Activated CD4-positive, alpha-beta T cell treated with anti-CD3 and anti-CD28 coated beads, Interleukin-2, amount 10 ng/mL, durations not matched to agents 24 days and 14 days (primary cell): ENCODE measurements at regions not wholly inside any gene's neighbourhood (a gene's known extent, or its start where the extent isn't known, plus 50 kb on each side); places are given as distances from the start of the nearest gene placed in this dataset.

ENCODE experiments used
- DNase-seq: peaks from one replicate; pipeline ENCODE4 v3.0.0; 2022
- H3K27ac Mint-ChIP-seq: one replicate; pipeline ENCODE4 v1.8.0; 2022; ENCODE audit warnings: mild to moderate bottlenecking, mixed read lengths
- H3K27me3 Mint-ChIP-seq: one replicate; pipeline ENCODE4 v1.8.0; 2022; ENCODE audit warnings: mixed read lengths
- H3K36me3 Mint-ChIP-seq: one replicate; pipeline ENCODE4 v1.8.0; 2022; ENCODE audit warnings: low read depth, mild to moderate bottlenecking, mixed read lengths
- H3K4me1 Mint-ChIP-seq: one replicate; pipeline ENCODE4 v1.8.0; 2021; ENCODE audit warnings: mixed read lengths
- H3K4me3 Mint-ChIP-seq: one replicate; pipeline ENCODE4 v1.8.0; 2022; ENCODE audit warnings: mild to moderate bottlenecking, moderate library complexity, mixed read lengths
- H3K9me3 Mint-ChIP-seq: one replicate; pipeline ENCODE4 v1.8.0; 2021; ENCODE audit warnings: mixed read lengths
- intact Hi-C: fragments of 100-400 bp; cut with micrococcal nuclease; formaldehyde crosslinking; loops from one replicate; pipeline ENCODE4 v1.15.1; 2023

DNA sequence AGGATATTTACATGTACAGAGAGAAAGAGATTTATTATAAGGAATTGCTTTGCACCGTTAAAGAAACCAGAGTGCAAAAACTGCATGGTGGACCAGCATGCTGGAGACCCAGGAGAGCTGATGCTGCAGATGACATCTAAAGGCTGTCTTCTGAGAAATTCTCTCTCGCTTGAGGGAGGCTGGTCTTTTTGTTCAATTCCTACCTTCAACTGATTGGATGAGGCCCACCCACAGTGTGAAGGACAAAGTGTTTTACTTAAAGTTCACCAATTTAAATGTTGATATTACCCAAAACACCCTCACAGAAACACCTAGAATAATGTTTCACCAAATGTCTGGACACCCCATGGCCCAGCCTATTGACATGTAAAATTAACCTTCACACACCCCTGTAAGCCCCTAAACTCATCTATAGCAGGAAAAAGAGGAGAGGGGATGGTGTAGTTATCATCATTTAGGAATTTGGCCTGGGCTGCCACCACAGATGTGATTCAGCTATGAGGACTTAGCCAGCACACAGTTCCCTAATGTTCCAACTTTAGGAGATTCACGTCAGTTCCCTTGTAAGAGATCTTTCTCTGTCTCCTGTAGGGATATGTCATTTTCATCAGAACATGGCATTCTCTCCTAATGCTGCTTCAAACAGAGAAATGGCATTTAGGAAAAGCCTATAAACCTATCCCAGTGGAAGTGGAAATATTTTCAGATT lies 358.2 kb upstream of the TLE4 start:
- Mint-ChIP-seq H3K27ac (no peak overlapping the region), H3K36me3 (no peaks in the 10 kb centered on the region), H3K4me3 (no peak overlapping the region), H3K27me3 (no peaks in the 10 kb centered on the region), H3K4me1 (no peaks in the 10 kb centered on the region), H3K9me3 (no peaks in the 10 kb centered on the region)
- intact Hi-C loops, result no loop called here
- DNase-seq, result no peak

DNA sequence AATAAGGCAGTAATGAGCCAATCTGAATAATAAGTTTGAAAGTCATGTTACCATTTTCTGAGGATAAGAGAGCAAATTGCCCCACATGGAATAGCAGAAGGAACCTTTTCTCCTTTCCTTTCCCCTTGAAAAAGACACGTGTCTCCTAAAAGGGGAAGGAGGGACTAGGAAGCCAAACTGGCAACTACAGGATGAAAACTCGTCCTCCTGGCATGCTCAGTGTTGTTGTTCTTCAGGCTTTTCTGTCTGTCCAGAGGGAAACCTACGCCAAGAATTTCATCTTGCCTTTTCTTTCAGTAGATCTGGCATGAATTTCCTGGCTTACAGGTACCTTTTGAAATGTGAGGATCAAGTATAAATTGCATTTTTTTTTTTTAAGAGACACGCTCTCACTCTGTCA lies 355.9 kb upstream of the TLE4 start:
- Mint-ChIP-seq H3K36me3 (no peaks in the 10 kb centered on the region), H3K4me3 (no peak overlapping the region), H3K27ac (no peak overlapping the region), H3K9me3 (no peaks in the 10 kb centered on the region), H3K4me1 (no peaks in the 10 kb centered on the region), H3K27me3 (no peaks in the 10 kb centered on the region)
- DNase-seq, result no peak
- intact Hi-C loops, result no loop called here

DNA sequence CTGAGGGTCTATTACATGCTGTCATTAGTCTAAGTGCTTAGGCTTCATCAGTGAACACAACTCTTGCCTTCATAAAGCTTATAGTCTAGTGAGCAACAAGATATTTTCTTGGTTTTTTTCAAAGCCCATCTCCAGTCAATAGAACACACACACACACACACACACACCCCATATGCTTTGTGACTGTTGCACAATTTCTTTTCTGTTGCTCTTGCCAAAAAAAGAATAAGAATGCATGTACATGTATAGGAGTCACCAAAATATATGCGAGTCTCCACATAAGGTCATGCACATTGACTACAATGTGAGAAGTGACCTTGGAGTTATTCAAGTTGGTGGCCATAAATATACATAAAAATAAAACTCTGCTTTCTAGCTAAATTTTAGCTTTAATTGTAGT lies 351.5 kb upstream of the TLE4 start:
- Mint-ChIP-seq H3K27me3 (no peaks in the 10 kb centered on the region), H3K4me1 (no peaks in the 10 kb centered on the region), H3K4me3 (no peak overlapping the region), H3K36me3 (no peaks in the 10 kb centered on the region), H3K9me3 (no peaks in the 10 kb centered on the region), H3K27ac (no peak overlapping the region)
- intact Hi-C loops, result no loop called here
- no peak for DNase-seq

DNA sequence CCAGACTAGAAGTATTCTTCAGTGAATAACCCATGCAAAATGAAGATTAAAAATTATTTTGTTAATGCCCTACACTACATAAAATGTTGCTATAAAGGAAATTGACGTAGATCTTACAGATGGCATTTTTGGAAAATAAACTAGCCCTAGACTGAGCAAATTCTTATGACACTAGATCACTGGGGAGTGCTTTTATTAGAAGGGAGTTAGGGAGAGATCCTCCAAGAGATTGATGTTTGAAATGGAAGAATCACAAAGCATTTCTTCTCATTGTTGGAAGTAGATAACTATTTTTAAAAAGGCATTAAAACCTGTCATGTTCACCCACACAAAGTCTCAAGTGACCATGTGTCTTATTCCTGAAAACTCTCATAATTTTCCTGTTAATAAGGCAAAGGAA lies 351.1 kb upstream of the TLE4 start:
- Mint-ChIP-seq H3K4me3 (no peak overlapping the region), H3K27ac (no peak overlapping the region), H3K27me3 (no peaks in the 10 kb centered on the region), H3K9me3 (no peaks in the 10 kb centered on the region), H3K36me3 (no peaks in the 10 kb centered on the region), H3K4me1 (no peaks in the 10 kb centered on the region)
- intact Hi-C loops, result no loop called here
- no peak for DNase-seq

DNA sequence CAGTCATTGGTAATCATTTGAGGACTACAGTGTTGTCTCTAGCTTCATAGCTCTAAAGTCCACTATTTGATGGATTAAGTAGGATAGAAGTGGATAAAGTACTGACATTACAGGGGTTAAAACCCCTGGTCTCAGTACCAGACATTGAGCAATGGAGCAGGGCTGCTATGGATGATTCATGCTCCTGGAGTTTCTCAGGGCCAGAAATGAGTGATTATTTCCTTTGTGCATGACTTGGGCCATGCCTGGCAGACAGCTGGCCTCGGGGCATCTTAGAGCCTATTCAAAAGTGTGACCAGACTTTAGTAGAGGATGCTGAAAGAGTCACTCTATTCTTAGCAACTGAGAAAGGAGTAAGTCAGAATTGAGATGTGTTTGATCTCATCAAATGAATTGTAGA lies 350.7 kb upstream of the TLE4 start:
- no peaks in the 10 kb centered on the region for H3K27me3 Mint-ChIP-seq
- H3K4me3 Mint-ChIP-seq, result no peak overlapping the region
- no peak overlapping the region for H3K27ac Mint-ChIP-seq
- no peak for DNase-seq
- no peaks in the 10 kb centered on the region for H3K9me3 Mint-ChIP-seq
- intact Hi-C loops, result no loop called here
- H3K36me3 Mint-ChIP-seq, result no peaks in the 10 kb centered on the region
- no peaks in the 10 kb centered on the region for H3K4me1 Mint-ChIP-seq

DNA sequence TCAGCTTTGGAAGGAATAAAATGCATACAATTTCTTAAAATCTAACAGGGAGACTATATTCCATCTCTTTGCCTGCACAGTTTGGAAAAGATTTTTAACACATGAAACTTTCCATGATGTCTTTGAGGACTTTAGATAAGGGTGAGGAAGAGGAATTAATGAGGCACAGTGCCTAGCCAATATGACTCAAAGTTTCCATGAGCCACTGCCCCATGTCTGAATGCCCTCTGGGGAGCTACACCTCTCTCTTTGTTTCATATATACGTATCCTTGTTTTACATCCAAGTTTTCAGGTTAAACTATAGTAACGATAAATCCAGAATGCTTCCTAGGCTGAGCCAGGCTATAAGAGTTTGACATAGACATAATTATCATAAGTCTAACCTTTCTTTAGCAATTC lies 349.3 kb upstream of the TLE4 start:
- H3K4me1 Mint-ChIP-seq, result no peaks in the 10 kb centered on the region
- no peaks in the 10 kb centered on the region for H3K27me3 Mint-ChIP-seq
- no peaks in the 10 kb centered on the region for H3K36me3 Mint-ChIP-seq
- no peaks in the 10 kb centered on the region for H3K9me3 Mint-ChIP-seq
- intact Hi-C loops, result no loop called here
- no peak for DNase-seq
- no peak overlapping the region for H3K27ac Mint-ChIP-seq
- H3K4me3 Mint-ChIP-seq, result no peak overlapping the region

DNA sequence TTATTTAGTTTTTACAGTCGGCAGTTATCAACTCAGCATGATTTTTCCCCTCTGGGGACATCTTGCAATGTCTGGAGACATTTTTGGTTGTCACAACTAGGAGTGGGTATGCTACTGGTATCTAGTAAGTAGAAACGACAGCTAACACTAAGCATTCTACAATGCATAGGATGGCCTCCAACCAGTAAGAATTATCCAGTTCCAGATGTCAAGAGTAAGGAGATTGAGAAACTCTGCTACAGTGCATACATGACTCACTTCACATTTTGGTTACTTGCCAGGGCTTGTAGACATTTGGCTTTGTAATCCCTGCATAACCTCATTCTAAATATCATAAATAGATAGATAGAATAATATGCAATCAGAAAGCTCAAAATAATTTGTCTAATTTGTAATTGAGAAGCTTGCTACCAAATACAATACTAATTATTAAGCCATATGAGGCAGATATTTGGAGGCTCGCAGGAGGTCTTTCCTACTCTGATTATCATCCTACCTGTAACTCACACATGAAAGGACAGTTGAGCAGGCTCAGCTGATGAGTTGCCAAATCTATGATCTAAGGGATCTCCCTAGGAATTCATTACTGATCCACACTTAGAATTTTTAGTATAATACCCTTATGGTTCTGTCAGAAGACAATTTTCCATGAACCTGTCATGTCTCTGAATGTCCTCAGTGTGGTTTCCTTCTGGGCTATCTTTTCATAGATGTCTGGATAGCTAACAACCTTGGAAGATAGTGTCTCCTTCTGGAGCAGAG lies 346.9 kb upstream of the TLE4 start:
- no peaks in the 10 kb centered on the region for H3K36me3 Mint-ChIP-seq
- no peaks in the 10 kb centered on the region for H3K9me3 Mint-ChIP-seq
- H3K27me3 Mint-ChIP-seq, result no peaks in the 10 kb centered on the region
- H3K4me1 Mint-ChIP-seq, result no peaks in the 10 kb centered on the region
- no peak for DNase-seq
- intact Hi-C loops, result no loop called here
- H3K4me3 Mint-ChIP-seq, result no peak overlapping the region
- H3K27ac Mint-ChIP-seq, result no peak overlapping the region

DNA sequence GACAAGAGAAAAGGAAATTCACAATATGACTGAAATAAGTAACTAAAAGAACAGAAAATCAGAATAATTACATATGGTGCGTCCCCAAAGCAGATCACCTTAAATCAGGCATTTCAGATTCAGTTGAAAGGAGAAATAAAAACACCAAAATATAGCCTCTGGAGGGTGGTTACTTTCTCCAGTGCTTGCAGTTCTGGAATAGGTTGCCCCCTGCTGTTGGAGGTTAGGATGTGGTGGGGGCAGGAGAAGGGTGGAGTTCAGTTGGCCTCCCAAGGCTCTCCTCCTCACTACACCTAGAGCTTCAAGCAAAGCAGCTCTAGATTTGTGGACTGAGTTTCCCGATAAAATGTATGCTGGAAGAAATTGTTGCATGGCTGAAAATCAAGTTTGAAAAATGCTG lies 338.2 kb upstream of the TLE4 start:
- Mint-ChIP-seq H3K9me3 (no peaks in the 10 kb centered on the region), H3K4me3 (no peak overlapping the region), H3K27ac (no peak overlapping the region), H3K27me3 (no peaks in the 10 kb centered on the region), H3K4me1 (no peaks in the 10 kb centered on the region), H3K36me3 (no peaks in the 10 kb centered on the region)
- intact Hi-C loops, result no loop called here
- DNase-seq, result no peak

DNA sequence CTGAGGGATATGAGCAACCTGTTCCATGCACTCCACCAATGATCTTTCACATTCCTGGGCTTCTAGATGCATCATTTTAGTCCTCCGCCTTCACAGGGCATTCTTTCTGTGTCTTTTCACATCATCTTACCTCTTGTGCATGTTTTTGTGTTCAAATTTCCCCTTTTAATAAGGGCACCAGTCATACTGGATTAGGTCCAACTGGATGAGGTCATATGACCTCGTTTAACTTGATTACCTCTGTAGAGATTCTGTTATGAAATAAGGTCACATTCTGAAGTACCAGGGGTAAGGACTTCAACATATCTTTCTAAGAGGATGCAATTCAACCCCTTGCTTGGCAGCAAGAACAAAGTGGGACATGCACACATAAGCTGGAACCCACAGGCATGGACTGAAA lies 335.3 kb upstream of the TLE4 start:
- H3K27ac Mint-ChIP-seq, result no peak overlapping the region

DNA sequence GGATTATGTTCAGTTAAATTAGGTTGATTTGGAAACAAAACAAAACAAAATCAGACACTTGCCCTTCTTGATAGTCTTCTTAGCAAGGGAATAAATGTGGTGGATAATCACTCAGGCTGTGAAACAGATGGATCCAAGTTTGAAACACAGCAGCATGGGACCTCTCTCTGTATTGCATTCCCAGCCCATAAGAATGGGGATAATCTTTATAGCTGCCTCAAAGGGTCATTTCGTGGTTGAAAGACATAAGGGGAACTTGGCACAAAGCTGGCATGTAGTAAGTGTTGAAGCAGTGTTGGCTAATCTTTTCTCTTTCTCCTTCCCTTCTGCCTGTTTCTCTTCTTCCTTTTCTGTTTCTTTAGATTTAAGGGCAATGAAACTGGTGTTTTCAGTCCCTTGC lies 333.9 kb upstream of the TLE4 start:
- no peaks in the 10 kb centered on the region for H3K36me3 Mint-ChIP-seq
- intact Hi-C loops, result no loop called here
- H3K4me1 Mint-ChIP-seq, result no peaks in the 10 kb centered on the region
- no peak overlapping the region for H3K4me3 Mint-ChIP-seq
- no peaks in the 10 kb centered on the region for H3K27me3 Mint-ChIP-seq
- DNase-seq, result no peak
- no peaks in the 10 kb centered on the region for H3K9me3 Mint-ChIP-seq
- no peak overlapping the region for H3K27ac Mint-ChIP-seq

More for the DNA sequence above, 335.3 kb upstream of the TLE4 start:
- Mint-ChIP-seq H3K9me3 (no peaks in the 10 kb centered on the region), H3K36me3 (no peaks in the 10 kb centered on the region), H3K4me1 (no peaks in the 10 kb centered on the region), H3K27me3 (no peaks in the 10 kb centered on the region), H3K4me3 (no peak overlapping the region)
- intact Hi-C loops, result no loop called here
- DNase-seq, result no peak

DNA sequence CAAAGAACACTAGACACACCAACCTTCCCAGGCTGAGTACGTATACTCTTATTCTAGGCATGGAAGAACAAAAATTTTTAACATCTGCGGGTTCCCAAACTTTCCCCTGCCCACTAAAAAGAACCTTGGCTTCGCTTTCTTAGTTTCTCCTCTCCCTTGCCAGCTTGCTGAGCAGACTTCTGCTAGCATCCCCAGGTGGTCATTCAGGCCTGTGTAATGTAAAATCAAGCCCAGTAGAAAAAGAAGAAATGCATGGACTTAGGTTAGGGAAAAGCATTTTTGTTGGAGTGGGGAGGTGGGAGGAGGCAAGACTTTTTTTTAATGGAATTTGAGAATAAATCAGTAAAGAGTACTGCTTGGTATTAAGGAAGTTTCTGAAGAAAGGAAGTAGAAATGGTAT lies 331.0 kb upstream of the TLE4 start:
- Mint-ChIP-seq H3K27ac (no peak overlapping the region), H3K9me3 (no peaks in the 10 kb centered on the region), H3K27me3 (no peaks in the 10 kb centered on the region), H3K4me3 (no peak overlapping the region), H3K36me3 (no peaks in the 10 kb centered on the region), H3K4me1 (no peaks in the 10 kb centered on the region)
- intact Hi-C loops, result no loop called here
- no peak for DNase-seq

DNA sequence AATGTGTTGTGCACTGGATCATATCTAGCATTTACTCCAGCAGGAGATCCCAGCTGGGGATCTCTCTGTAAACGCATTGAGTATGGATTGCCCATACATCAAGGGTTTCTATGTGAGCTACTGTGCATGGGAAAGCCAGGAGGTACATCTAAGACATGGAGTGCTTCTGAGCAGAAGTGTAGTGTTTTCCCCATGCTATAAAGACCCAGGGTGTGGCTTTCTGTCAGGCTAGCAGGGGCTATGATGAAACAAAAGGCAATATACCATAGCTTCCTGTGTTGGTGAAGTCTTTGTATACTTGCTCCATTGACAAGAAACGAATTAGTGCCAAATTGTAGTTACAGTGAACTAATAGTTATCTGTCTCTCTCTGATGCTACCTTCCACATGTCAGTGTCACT lies 329.3 kb upstream of the TLE4 start:
- intact Hi-C loops, result no loop called here
- DNase-seq, result no peak
- no peaks in the 10 kb centered on the region for H3K27me3 Mint-ChIP-seq
- no peak overlapping the region for H3K4me3 Mint-ChIP-seq
- H3K27ac Mint-ChIP-seq, result no peak overlapping the region
- H3K36me3 Mint-ChIP-seq, result no peaks in the 10 kb centered on the region
- no peaks in the 10 kb centered on the region for H3K9me3 Mint-ChIP-seq
- H3K4me1 Mint-ChIP-seq, result no peaks in the 10 kb centered on the region

DNA sequence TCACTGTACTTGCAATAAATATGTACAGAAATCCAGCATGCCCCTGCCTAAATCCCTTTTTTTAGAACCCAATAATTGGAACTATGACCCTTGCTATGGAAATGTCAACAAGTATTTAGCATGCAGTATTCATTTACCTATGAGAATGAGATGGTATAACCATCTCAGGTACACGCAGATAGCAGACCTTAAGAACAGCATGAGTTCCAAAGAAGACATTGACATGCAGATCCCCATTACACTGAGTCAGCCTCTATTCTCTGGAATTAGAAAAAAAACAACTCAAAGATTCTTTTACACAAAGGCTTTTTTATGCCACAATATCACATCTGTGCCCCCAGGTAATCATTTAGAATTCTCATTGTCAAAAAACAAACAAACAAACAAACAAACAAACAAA lies 325.6 kb upstream of the TLE4 start:
- H3K27ac Mint-ChIP-seq, result no peak overlapping the region
- intact Hi-C loops, result no loop called here

DNA sequence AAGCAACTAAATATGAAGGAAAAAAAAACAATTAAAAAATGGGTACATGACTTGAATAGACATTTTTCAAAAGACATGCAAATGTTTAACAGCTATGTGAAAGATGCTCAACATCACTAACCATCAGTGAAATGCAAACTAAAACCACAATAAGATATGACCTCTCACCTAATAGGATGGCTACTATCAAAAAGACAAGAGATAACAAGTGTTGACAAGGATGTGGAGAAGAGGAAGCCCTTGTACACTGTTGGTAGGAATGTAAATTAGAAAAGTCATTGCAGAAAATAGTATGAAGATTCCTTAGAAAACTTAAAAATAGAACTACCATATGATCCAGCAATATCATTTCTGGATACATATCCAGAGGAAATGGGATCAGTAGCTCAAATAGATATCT lies 324.7 kb upstream of the TLE4 start:
- intact Hi-C loops, result no loop called here
- DNase-seq, result no peak
- Mint-ChIP-seq H3K9me3 (no peaks in the 10 kb centered on the region), H3K36me3 (no peaks in the 10 kb centered on the region), H3K4me1 (no peaks in the 10 kb centered on the region), H3K4me3 (no peak overlapping the region), H3K27me3 (no peaks in the 10 kb centered on the region), H3K27ac (no peak overlapping the region)

More for the DNA sequence above, 325.6 kb upstream of the TLE4 start:
- H3K4me3 Mint-ChIP-seq, result no peak overlapping the region
- no peaks in the 10 kb centered on the region for H3K4me1 Mint-ChIP-seq
- no peak for DNase-seq
- H3K36me3 Mint-ChIP-seq, result no peaks in the 10 kb centered on the region
- H3K27me3 Mint-ChIP-seq, result no peaks in the 10 kb centered on the region
- H3K9me3 Mint-ChIP-seq, result no peaks in the 10 kb centered on the region

DNA sequence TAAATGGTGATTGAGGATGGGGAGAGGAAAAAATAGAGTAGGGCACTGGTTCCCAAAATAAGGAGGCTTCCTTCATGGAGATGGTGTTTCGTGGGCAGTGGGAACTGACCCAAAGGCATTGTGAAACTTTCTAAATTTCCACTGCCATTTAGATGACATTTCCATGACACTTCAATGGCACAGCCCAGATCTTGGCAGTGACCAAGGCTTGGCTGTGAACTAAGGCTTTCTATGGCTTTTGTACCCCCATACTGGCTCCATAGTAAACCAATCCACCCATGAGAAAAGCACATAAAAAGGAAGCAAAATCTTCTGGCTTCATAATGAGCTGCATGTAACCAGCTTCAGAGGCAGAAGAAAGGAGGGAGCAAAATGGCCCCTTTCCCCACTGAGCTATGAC lies 321.0 kb upstream of the TLE4 start:
- Mint-ChIP-seq H3K36me3 (no peaks in the 10 kb centered on the region), H3K27ac (no peak overlapping the region), H3K9me3 (no peaks in the 10 kb centered on the region), H3K4me1 (no peaks in the 10 kb centered on the region), H3K27me3 (no peaks in the 10 kb centered on the region), H3K4me3 (no peak overlapping the region)
- intact Hi-C loops, result no loop called here
- DNase-seq, result no peak
